ENCODE measurements at regions not wholly inside any gene's neighbourhood (a gene's known extent, or its start where the extent isn't known, plus 50 kb on each side); places are given as distances from the start of the nearest gene placed in this dataset.

DNA sequence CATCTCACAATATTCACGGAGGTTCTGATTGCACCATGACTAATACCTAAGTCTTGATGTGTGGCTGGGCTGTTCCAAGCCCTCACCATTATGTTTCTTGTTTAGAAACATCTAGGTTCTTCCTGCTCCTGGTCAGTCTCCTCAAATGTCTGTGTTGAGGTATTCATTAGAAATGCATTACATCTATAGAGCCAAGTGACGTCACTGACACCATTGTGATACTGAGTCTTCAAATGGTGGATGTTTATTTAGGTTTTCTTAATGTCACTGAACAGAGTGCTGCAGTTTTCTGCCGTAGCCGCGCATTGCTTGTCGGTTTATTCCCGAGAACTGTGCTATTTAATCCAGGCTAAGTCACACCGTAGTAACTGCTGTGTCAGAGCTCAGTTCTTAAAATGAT is 142.4 kb upstream of the SPACA7 start:
- Histone ChIP-seq H3K27ac (ENCODE audit: low read length) (no peak overlapping the region), H3K36me3 (ENCODE audit: control insufficient read depth, low read depth, low read length) (no peaks in the 10 kb centered on the region), H3K27me3 (ENCODE audit: control insufficient read depth, insufficient read depth, low read length) (no peaks in the 10 kb centered on the region), H3K4me1 (ENCODE audit: control insufficient read depth, low read depth, low read length) (no peaks in the 10 kb centered on the region), H3K9me3 (ENCODE audit: control insufficient read depth, low read depth, low read length) (no peaks in the 10 kb centered on the region), H3K9ac (ENCODE audit: low read length) (no peak overlapping the region), H3K4me3 (ENCODE audit: low read length) (no peak overlapping the region)

DNA sequence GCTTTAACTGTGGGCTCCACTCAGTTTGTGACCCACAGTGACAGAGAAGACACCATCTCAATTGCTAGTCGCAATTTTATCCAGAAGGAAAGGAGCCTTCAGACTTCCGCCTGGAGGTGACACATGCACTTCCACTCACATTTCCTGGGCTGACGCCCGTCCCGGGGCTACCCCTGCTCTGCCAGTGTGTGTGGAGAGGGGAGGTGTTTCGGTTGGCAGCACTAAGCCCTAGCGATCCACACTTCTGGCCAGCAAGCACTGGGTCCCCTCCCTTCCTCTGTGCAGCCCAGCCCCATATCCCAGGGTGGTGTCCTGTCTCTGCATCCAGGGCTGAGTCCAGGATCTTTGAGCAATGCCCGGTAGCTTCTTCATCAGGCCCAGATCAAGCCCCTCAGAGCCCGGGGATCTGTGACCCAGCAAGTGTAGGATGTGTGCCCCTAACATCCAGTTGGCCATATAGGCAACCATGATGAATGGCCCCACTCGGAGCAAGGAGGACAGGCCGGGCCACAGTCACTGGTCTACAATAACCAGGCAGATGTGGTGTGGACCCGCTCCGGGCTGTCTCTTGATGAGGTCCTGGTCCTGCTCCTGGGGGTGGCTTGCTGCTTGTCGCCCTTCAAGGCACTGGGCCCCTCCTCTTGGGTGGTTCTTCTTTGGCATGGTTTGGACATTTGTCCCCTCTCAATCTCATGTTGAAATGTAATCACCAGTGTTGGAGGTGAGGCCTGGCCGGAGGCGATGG is 141.9 kb upstream of the SPACA7 start:
- Histone ChIP-seq H3K4me1 (ENCODE audit: control insufficient read depth, low read depth, low read length) (no peaks in the 10 kb centered on the region), H3K9ac (ENCODE audit: low read length) (no peak overlapping the region), H3K4me3 (ENCODE audit: low read length) (no peak overlapping the region), H3K9me3 (ENCODE audit: control insufficient read depth, low read depth, low read length) (no peaks in the 10 kb centered on the region), H3K36me3 (ENCODE audit: control insufficient read depth, low read depth, low read length) (no peaks in the 10 kb centered on the region), H3K27ac (ENCODE audit: low read length) (no peak overlapping the region), H3K27me3 (ENCODE audit: control insufficient read depth, insufficient read depth, low read length) (no peaks in the 10 kb centered on the region)

DNA sequence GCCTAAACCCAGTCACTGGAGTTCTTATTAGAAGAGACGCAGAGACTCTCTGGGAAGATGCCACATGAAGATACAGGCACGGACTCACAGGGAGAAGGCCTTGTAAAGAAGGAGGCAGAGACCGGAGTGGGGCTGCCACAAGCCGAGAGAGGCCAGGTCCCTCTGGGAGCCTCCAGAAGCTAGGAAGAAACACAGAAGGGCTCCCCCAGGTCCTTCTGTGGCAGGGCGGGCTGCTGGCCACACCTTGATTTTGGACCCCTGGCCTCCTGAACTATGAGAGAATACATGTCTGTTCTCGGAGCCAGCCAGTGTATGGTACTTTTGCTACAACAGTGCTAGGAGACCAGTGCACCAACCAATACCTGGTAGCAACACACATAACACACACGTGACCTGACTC is 140.1 kb upstream of the SPACA7 start:
- Histone ChIP-seq H3K27me3 (ENCODE audit: control insufficient read depth, insufficient read depth, low read length) (no peaks in the 10 kb centered on the region), H3K4me3 (ENCODE audit: low read length) (no peak overlapping the region), H3K36me3 (ENCODE audit: control insufficient read depth, low read depth, low read length) (no peaks in the 10 kb centered on the region), H3K4me1 (ENCODE audit: control insufficient read depth, low read depth, low read length) (no peaks in the 10 kb centered on the region), H3K9me3 (ENCODE audit: control insufficient read depth, low read depth, low read length) (no peaks in the 10 kb centered on the region), H3K27ac (ENCODE audit: low read length) (no peak overlapping the region), H3K9ac (ENCODE audit: low read length) (no peak overlapping the region)

GRCh38 chr13:112236539-112237197 is 139.5 kb upstream of the SPACA7 start:
- no peaks in the 10 kb centered on the region for H3K9me3 ChIP-seq (ENCODE audit: control insufficient read depth, low read depth, low read length)
- H3K9ac ChIP-seq (ENCODE audit: low read length), result no peak overlapping the region
- H3K36me3 ChIP-seq (ENCODE audit: control insufficient read depth, low read depth, low read length), result no peaks in the 10 kb centered on the region
- no peaks in the 10 kb centered on the region for H3K4me1 ChIP-seq (ENCODE audit: control insufficient read depth, low read depth, low read length)
- H3K27ac ChIP-seq (ENCODE audit: low read length), result no peak overlapping the region
- H3K4me3 ChIP-seq (ENCODE audit: low read length), result no peak overlapping the region
- H3K27me3 ChIP-seq (ENCODE audit: control insufficient read depth, insufficient read depth, low read length), result no peaks in the 10 kb centered on the region

DNA sequence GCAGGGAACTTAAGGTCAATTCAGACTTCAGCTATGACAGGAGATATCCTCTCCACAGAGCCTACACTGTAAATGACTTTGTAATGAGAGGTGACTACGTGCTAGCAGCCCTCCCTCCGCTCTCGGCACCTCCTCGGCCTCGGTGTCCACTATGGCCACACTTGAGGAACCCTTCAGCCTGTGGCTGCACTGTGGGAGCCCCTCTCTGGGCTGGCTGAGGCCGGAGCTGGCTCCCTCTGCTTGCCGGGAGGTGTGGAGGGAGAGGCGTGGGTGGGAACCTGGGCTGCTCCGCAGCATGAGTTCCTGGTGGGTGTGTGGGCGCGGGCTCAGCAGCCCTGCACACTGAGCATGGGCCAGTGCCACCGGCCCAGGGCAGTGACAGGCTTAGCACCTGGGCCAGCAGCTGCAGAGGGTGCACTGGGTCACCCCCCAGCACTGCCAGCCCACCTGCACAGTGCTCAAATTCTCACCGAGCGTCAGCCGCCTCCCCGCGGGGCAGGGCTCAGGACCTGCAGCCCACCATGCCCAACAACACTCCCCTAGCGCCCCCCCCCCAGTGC is 137.6 kb upstream of the SPACA7 start:
- H3K27me3 ChIP-seq (ENCODE audit: control insufficient read depth, insufficient read depth, low read length), result no peaks in the 10 kb centered on the region

DNA sequence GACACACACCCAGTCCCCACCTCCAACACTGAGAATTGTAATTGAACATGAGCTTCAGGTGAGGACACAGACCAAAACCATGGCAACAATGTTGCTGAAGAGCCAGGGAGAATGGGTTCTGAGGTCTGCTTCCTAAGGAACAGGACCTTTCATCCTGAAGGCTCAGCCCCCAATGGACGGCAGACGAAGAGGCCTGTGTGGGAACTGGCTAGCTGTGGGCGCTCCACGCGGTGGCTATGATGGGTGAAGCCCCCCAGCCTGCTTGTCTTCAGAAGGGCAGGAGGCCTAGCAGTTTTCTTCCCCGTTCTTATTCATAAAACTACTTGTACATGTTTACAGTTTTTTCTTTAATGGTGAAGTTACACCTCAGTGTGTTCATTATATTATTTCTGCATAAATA is 136.1 kb upstream of the SPACA7 start:
- Histone ChIP-seq H3K9ac (ENCODE audit: low read length) (no peak overlapping the region), H3K27me3 (ENCODE audit: control insufficient read depth, insufficient read depth, low read length) (no peaks in the 10 kb centered on the region), H3K36me3 (ENCODE audit: control insufficient read depth, low read depth, low read length) (no peaks in the 10 kb centered on the region), H3K4me3 (ENCODE audit: low read length) (no peak overlapping the region), H3K9me3 (ENCODE audit: control insufficient read depth, low read depth, low read length) (no peaks in the 10 kb centered on the region), H3K4me1 (ENCODE audit: control insufficient read depth, low read depth, low read length) (no peaks in the 10 kb centered on the region), H3K27ac (ENCODE audit: low read length) (no peak overlapping the region)

More for the DNA sequence above, 137.6 kb upstream of the SPACA7 start:
- no peaks in the 10 kb centered on the region for H3K4me1 ChIP-seq (ENCODE audit: control insufficient read depth, low read depth, low read length)
- H3K9ac ChIP-seq (ENCODE audit: low read length), result no peak overlapping the region
- no peak overlapping the region for H3K4me3 ChIP-seq (ENCODE audit: low read length)
- H3K9me3 ChIP-seq (ENCODE audit: control insufficient read depth, low read depth, low read length), result no peaks in the 10 kb centered on the region
- H3K27ac ChIP-seq (ENCODE audit: low read length), result no peak overlapping the region
- no peaks in the 10 kb centered on the region for H3K36me3 ChIP-seq (ENCODE audit: control insufficient read depth, low read depth, low read length)

GRCh38 chr13:112241288-112241687 is 134.9 kb upstream of the SPACA7 start:
- H3K4me3 ChIP-seq (ENCODE audit: low read length), result no peak overlapping the region
- no peaks in the 10 kb centered on the region for H3K27me3 ChIP-seq (ENCODE audit: control insufficient read depth, insufficient read depth, low read length)
- H3K36me3 ChIP-seq (ENCODE audit: control insufficient read depth, low read depth, low read length), result no peaks in the 10 kb centered on the region

DNA sequence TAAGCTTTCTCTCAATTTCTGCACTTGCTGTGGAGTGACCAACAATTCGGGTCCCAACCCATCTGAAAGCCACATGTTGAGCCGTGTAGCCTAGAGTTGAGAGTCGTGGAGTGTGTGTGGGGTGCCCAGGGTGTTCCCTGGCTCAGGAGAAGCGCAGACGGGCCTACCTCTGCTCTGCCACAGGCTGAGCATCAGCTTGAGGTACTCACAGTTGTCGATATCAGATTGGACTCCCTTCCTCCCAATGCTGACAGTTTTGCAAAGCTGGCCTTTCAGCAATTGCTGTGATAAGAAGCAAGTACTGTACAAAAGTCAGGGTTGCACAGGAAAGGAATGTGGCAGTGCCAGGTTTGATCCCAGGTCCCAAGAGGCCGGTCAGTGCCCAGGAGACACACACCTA is 133.4 kb upstream of the SPACA7 start:
- Histone ChIP-seq H3K27me3 (ENCODE audit: control insufficient read depth, insufficient read depth, low read length) (no peaks in the 10 kb centered on the region), H3K9ac (ENCODE audit: low read length) (no peak overlapping the region), H3K4me1 (ENCODE audit: control insufficient read depth, low read depth, low read length) (no peaks in the 10 kb centered on the region), H3K4me3 (ENCODE audit: low read length) (no peak overlapping the region), H3K27ac (ENCODE audit: low read length) (no peak overlapping the region), H3K9me3 (ENCODE audit: control insufficient read depth, low read depth, low read length) (no peaks in the 10 kb centered on the region), H3K36me3 (ENCODE audit: control insufficient read depth, low read depth, low read length) (no peaks in the 10 kb centered on the region)

More at GRCh38 chr13:112241288-112241687, 134.9 kb upstream of the SPACA7 start:
- Histone ChIP-seq H3K9ac (ENCODE audit: low read length) (no peak overlapping the region), H3K4me1 (ENCODE audit: control insufficient read depth, low read depth, low read length) (no peaks in the 10 kb centered on the region), H3K27ac (ENCODE audit: low read length) (no peak overlapping the region), H3K9me3 (ENCODE audit: control insufficient read depth, low read depth, low read length) (no peaks in the 10 kb centered on the region)

DNA sequence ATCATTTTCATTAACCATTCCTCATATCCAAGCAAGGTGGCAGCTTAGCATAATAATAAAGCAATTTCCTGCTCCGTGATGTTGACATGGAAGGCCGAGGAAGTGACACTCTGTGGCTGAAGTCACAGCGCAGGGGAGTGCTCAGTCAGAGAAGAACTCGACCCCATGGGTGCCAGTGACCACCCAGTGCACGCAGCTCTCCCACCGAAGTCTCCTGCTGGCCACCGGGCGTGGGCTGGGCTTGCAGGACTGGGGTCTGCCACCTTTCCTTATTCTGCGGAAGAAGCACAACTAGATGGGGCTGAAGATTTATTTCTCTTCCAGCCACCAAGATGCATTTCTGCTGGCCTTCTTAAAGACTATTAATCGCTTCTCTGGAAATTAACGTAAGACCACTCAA is 132.1 kb upstream of the SPACA7 start:
- H3K36me3 ChIP-seq (ENCODE audit: control insufficient read depth, low read depth, low read length), result no peaks in the 10 kb centered on the region
- H3K27me3 ChIP-seq (ENCODE audit: control insufficient read depth, insufficient read depth, low read length), result no peaks in the 10 kb centered on the region
- H3K4me3 ChIP-seq (ENCODE audit: low read length), result no peak overlapping the region
- no peak overlapping the region for H3K9ac ChIP-seq (ENCODE audit: low read length)
- H3K4me1 ChIP-seq (ENCODE audit: control insufficient read depth, low read depth, low read length), result no peaks in the 10 kb centered on the region
- H3K9me3 ChIP-seq (ENCODE audit: control insufficient read depth, low read depth, low read length), result no peaks in the 10 kb centered on the region
- H3K27ac ChIP-seq (ENCODE audit: low read length), result no peak overlapping the region

DNA sequence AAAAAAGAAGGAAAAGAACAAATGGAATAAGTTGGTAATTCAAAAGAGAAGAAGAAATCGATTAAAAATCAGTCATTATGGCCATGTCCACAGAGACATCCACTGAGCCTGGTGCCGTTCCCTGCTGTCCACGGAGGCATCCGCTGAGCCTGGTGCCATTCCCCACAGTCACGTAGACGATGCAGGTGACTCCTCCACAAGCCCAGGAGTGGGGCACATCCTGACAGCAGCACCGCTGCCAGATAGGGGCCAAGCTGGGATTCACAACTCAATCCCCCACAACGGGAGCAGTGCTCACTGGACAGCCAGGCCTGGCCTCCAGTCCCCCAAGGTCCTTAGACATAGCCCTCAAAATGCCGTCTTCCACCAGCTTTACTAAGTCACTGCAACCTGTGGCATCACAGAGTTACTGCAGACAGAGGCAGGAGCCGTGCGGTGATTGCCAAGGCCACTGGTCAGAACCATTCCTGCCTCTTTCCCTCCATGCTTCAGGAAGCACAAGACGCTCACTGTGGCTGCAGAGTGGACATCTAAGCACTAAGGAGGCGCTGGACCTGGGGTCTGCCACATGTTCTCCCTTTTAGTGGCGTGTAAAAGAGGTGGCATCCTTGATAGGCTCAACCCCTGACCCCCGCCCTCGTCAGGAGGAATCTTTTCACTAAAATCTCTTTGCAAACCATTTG is 131.5 kb upstream of the SPACA7 start:
- Histone ChIP-seq H3K36me3 (ENCODE audit: control insufficient read depth, low read depth, low read length) (no peaks in the 10 kb centered on the region), H3K4me3 (ENCODE audit: low read length) (no peak overlapping the region), H3K27me3 (ENCODE audit: control insufficient read depth, insufficient read depth, low read length) (no peaks in the 10 kb centered on the region), H3K9ac (ENCODE audit: low read length) (no peak overlapping the region), H3K4me1 (ENCODE audit: control insufficient read depth, low read depth, low read length) (no peaks in the 10 kb centered on the region), H3K9me3 (ENCODE audit: control insufficient read depth, low read depth, low read length) (no peaks in the 10 kb centered on the region), H3K27ac (ENCODE audit: low read length) (no peak overlapping the region)

GRCh38 chr13:112245179-112245724 is 130.9 kb upstream of the SPACA7 start:
- Histone ChIP-seq H3K27ac (ENCODE audit: low read length) (no peak overlapping the region), H3K9me3 (ENCODE audit: control insufficient read depth, low read depth, low read length) (no peaks in the 10 kb centered on the region), H3K27me3 (ENCODE audit: control insufficient read depth, insufficient read depth, low read length) (no peaks in the 10 kb centered on the region), H3K9ac (ENCODE audit: low read length) (no peak overlapping the region), H3K4me3 (ENCODE audit: low read length) (no peak overlapping the region), H3K4me1 (ENCODE audit: control insufficient read depth, low read depth, low read length) (no peaks in the 10 kb centered on the region), H3K36me3 (ENCODE audit: control insufficient read depth, low read depth, low read length) (no peaks in the 10 kb centered on the region)
